ENCODE measurements at regions not wholly inside any gene's neighbourhood (a gene's known extent, or its start where the extent isn't known, plus 50 kb on each side); places are given as distances from the start of the nearest gene placed in this dataset.

DNA sequence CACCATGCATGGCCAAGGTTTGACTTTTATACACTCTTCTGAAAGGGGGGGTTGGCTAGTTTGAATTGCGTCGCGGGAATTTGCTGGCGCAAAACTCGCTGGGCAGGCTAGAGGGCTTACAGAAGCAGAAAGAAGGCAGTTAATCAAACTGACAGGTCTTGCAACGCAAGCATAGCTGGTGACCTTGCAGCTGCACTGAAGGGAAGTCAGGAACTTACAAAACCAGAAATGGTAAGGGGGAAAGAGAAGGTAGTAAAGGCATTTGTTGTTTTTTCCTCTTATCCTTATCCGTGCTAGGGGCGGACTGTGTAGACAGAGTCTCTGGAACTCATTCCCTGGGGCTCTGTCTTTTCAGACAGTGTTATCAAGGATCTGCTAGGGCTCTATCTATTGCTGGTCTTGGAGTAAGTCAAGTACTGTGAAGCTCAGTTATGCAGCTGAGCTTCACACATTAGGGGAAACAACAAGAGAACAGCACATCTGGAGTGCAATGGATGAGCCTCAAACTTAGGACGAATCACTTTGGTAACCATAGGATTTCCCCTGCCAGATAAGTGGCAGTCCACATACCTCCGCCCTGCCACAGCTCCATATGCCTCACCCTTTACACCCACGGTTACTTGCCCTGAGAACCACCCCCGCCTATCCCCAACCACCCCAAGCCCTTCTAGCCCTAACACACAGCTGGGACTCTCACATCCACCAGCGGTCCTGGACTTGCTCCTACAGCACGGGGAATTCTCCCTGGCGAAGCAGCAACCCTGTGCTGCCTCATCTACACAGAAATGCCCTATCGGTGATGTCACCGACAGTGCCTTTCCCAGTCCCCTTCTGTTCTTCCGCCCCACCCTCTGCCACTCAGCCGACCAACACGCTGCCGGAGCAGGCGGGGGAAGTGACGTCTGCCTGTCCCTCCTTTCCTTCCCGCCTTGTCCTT lies 251.4 kb downstream of the FAM72C start:
- no peak for TF ChIP-seq CTCF (IDR thresholded peaks at IDR 0.05)
- no peak for TF ChIP-seq POLR2A (IDR thresholded peaks at IDR 0.05)

All from Peyer's patch (tissue), 4 donors.